GM08714 (cell line): ENCODE measurements at regions not wholly inside any gene's neighbourhood (a gene's known extent, or its start where the extent isn't known, plus 50 kb on each side); places are given as distances from the start of the nearest gene placed in this dataset.
"Not testable (repeated sequence)": the region's sequence is repeated elsewhere in the genome, so short reads cannot be mapped to it uniquely, and the experiment has no call there.

Experiments used
- H3K4me3 ChIP-seq: fragments of 200-500 bp; sonication (Bioruptor generic); 2 replicates; pipeline ENCODE4 v1.5.1; 2014; ENCODE audit warnings: mild to moderate bottlenecking, low read length, inconsistent platforms
- ZNF274 ChIP-seq: IDR thresholded peaks from 2 replicates; pipeline ENCODE4 v1.6.1; 2012; ENCODE audit warnings: mild to moderate bottlenecking, low read depth, low read length

DNA sequence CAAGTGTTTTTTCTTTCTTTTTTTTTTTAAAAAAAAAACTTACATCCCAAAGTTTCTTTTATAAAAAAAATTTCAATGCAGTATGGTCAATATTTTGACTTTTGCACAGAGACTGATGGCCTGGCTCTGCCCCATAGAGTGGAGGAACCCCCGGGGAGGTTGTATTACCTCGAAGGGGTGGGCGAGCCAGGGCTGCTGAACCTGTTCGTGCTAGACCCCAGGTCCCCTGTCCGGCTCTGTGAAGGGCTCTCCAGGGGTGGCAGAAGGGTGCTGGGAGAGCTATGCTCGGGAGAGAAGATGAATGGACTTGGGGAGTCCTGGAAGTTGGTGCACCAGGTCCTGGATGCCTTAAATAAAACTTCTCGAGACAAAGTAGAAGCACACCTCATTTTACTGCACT is 446.4 kb upstream of the KLF6 start:
- TF ChIP-seq ZNF274, result no peak
- no peak overlapping the region for H3K4me3 ChIP-seq

DNA sequence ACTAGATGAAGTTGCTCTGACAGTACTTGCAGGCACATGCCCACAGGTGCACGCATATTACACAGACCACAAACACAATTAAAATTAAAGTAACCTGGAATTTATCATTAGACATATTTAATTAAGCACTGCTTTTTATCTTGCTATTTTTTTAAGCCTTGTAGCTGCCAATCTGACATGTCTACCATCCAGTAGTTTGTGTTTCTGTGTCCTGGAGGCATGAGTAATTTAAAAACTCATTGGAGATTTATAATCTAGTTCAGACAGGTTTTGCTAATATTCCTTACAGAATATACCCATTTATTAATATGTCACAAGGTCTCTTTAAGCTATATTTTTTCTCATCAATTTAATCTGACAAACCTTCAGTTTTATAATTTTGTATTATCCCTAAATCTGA is 445.0 kb upstream of the KLF6 start:
- no peak overlapping the region for H3K4me3 ChIP-seq
- no peak for TF ChIP-seq ZNF274

DNA sequence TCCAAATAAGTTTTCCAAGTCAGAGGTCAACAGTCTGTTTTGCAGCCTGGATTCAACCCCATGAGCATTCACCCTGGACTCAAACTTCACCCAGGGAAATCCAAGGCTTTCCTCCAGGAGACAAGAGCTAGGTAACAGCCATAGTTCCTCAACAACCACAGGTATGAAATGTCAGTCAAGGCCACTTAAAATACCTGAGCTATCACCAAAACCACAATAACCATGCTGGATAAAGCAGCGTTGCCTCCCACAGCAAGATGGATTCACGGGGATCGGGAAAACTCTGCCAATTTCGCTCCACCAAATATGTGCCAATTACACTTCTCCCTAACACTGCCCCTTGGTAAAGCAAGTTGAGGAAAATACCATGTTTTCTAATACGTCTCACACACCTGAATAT is 444.1 kb upstream of the KLF6 start:
- TF ChIP-seq ZNF274, result no peak
- no peak overlapping the region for H3K4me3 ChIP-seq

DNA sequence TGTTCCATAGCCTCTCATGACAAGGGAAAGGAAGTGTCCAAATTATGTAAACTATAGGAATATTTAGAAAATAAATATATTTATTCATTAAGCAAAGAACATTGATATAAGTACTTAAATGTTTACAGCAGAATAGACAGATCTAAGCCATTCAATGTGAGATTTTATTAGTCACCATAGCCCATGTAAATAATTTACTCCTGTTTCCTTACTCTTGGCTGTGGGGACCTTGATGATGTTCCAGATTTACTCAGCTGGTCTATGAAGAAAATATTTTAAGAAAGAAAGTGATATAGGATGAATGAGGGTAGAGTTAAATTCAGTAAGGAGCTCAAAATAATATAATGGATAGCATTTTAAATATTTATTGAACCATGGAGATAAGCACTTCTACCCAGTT is 442.6 kb upstream of the KLF6 start:
- no peak for TF ChIP-seq ZNF274
- no peak overlapping the region for H3K4me3 ChIP-seq

DNA sequence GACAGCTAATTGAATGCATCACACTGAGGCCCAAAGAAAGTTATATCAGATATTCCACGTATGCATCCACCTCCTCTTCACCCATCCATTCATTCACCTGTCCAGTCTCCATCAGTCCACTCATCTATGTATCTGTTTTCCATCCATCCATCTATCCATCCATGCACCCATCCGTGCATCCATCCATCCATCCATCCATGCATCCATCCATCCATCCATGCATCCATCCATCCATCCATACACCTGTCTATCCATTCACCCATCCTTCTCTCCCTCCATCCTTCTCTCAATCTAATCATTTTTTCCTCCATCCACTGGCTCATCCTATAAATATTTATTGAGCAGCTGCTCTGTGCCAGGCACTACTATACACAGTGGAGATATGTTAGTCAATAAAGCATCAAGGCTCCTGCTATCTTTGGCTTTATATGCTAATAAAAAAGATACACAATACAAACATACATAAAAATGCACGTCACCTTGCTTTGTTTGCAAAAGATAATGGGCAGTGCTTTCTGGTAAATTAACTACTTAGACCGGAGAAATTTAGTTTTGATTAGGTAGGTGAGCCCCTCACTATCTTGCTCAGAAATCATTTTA is 442.0 kb upstream of the KLF6 start:
- TF ChIP-seq ZNF274, result no peak
- no peak overlapping the region for H3K4me3 ChIP-seq

DNA sequence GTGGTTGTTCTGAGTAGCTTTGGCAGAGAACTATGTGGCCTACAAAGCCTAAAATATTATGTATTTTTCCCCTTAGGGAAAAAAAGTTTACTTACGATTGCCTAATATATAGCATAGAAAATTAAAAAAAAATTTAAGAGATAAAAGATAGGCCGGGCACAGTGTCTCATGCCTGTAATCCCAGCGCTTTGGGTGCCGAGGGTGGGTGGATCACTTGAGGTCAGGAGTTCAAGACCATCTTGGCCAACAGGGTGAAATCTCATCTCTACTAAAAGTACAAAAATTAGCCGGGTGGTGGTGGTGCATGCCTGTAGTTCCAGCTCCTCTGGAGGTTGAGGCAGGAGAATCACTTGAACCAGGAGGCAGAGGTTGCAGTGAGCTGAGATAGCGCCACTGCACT is 439.2 kb upstream of the KLF6 start:
- H3K4me3 ChIP-seq, result no peak overlapping the region
- no peak for TF ChIP-seq ZNF274

DNA sequence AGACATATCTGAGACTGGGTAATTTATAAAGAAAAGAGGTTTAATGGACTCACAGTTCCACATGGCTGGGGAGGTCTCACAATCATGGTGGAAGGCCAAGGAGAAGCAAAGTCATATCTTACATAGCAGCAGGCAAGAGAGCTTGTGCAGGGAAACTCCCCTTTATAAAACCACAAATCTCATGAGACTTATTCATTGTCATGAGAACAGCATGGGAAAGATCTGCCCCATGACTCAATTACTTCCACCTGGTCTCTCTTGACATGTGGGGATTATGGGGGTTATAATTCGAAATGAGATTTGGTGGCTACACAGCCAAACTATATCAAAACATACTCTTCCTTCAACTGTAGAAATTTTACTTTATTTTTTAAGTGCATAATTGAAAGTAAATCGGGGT is 436.3 kb upstream of the KLF6 start:
- H3K4me3 ChIP-seq, result not testable (repeated sequence)

DNA sequence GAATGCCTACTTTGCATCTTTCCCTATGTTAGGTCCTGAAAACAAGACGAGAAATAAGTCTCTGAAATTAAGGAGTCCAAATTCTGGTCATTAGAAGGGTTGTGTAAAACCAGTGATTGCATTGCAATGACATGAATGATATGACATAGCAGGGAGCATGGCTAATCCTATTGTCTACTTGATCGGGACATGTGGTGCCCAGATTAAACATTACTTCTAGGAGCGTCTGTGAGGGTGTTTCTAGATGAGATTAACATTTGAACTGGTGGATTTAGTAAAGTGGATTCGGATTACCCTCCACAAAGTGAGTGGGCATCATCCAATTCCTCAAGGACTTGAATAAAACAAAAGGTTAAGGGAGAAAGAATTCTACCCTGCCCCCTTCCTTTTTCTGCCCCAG is 434.9 kb upstream of the KLF6 start:
- no peak for TF ChIP-seq ZNF274
- H3K4me3 ChIP-seq, result no peak overlapping the region

DNA sequence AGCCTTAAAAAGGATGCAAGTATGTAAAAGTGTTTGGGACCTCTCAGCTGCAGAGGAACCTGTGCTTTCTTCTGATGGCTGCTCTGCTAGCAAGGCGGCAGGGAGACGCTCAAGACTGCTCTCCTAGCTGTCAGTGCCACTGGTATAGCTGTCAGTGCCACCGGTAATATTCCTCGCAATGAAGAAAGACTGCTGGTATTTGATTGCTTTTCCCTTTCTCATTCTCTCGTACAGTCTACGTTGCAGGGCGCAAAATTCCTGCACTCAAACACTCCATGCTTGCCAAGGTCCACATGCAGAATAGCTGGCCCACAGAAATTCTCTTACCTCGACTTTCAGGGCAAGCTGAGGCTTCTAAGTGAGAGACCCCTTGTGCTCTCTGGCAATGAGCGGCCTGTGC is 432.6 kb upstream of the KLF6 start:
- TF ChIP-seq ZNF274, result no peak
- no peak overlapping the region for H3K4me3 ChIP-seq

DNA sequence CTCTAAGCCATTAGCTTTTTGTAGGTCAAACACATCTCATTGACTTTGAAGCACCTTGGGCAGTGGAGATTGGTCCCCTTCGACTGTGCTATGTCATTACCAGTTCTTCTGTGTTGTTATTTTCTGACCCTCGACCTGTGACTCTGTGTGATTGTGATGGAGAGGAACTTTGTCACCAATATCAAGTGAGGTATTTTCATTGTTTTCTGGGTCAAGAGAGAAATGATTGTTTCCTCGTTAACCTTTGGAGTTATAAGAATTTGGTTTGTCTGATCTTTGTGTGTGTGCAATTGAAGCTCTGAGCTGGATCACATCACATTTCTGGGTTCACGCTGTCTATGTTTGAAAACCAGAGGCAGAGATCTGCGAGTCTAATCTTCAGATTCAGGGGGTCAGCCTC is 432.2 kb upstream of the KLF6 start:
- no peak for TF ChIP-seq ZNF274
- H3K4me3 ChIP-seq, result no peak overlapping the region

DNA sequence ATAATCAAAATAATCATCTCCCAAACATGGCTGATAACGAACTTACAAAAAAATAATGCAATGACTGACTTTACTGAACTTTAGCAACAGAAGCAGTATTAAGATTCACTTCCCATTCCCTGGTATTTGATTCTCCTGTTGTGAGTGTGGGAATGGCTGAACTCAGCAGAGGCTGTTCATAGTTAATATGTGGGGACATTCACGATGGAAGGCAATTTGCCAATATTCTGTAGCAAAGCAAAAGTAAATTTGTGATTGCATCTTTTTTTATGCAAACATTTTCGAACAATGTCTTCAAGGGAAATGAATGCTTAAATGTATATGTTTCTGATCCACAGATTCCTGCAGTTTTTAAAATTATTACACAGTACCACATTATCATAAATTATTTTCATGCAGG is 431.7 kb upstream of the KLF6 start:
- H3K4me3 ChIP-seq, result no peak overlapping the region
- no peak for TF ChIP-seq ZNF274

DNA sequence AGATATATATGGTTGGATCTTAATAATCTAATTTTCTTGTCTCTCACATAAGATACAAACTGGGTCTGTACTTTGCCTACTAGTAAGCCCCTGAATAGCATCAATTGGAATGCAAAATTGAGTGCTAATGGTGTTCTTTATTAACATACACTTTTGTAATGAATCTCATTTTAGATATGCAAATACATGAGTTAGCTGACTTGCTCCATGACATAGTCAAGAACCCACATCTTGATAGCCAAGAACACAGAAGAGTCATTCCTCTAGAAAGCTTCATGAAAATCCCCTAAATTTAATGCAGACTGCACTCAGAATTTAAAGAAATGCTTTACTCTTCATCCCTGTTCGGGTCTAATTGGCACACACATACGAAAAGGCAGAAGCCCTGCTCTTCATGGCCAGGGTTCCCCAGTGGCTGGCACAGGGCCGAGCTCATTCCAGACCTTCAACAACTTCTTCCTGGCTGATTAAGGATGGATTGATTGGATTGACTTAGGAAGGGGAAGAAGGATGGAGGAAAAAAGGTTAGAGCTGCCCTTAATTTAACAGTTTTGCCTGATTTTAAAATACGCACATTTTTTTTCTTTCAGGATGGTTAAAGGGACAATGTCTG is 431.1 kb upstream of the KLF6 start:
- TF ChIP-seq ZNF274, result no peak
- no peak overlapping the region for H3K4me3 ChIP-seq

DNA sequence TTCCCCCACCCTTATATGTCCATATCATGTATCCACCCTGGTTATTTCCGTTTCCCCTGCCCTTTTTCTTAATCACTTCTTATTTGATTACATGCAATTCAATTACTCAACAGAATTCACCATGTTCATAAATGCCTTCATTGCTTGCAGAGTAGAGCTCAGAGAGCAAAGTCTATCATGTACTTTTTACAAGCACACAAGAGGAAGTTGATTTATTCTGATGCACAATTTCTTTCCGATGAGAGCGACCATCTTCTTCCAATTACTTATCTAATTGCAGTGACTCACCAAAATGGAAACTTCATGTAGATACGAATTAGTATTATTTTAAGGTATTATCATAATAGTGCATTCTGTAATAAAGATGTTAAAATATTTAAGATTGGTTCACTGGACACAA is 430.5 kb upstream of the KLF6 start:
- TF ChIP-seq ZNF274, result no peak
- H3K4me3 ChIP-seq, result no peak overlapping the region

DNA sequence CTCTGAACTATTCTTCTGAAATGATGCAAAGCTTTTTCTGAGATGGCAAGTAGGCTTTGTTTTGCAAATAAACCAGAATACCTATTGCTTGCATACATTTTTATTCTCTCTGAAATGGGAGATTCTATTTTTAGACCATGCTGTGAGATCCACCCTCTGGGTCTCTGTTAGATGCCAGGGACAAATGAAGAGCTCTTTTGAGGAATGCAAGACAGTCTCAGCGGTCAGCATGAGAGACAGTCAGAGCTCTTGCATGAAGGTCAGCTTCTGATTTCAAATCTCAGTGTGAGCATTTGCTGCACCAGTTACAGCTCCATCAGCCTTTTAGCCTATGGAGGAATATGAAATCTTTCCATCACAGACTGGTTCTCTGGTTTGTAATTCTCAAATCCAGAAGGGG is 429.9 kb upstream of the KLF6 start:
- H3K4me3 ChIP-seq, result no peak overlapping the region
- TF ChIP-seq ZNF274, result no peak

DNA sequence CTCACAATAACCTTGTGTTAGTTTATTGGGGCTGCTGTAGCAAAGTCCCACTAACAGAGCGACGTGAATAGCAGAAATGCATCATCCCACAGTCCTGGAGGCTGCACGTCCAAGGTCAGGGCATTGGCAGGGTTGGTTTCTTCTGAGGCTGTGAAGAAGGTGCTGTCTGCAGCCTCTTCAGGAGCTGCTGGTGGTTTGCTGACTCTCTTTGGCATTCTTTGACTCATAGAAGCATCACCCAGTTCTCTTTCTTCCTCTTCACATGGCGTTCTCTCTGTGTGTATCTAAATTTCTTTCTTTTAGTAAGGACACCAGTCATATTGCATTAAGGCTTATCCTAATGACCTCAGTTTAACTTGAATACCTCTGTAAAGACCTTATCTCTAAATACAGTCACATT is 428.4 kb upstream of the KLF6 start:
- TF ChIP-seq ZNF274, result no peak
- no peak overlapping the region for H3K4me3 ChIP-seq

DNA sequence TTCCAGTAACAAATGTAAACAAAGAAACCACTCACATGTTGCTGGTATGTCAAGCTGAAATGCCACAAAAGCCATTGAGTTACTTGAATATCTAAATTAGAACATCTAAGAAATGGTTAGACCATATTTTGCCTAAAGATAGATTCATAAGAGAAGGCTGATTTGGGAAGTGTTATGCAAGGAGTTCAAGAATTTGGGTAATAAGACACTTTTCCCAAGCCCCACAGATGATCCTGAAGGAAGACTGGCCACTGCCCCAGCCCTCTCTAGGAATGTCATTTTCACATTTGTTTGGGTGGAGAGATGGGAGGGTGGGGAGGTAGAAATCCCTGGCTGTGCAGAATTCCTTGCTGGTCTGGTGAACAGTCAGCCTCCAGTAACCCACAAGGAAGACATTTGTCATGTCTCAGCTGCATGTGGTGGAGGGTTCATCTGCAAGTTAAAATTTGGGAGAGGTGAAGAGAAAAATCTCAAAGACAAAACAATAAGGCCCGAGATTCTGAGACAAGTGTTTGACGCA is 427.2 kb upstream of the KLF6 start:
- no peak for TF ChIP-seq ZNF274
- H3K4me3 ChIP-seq, result no peak overlapping the region
